Testis (tissue), 2 donors: ENCODE measurements at regions not wholly inside any gene's neighbourhood (a gene's known extent, or its start where the extent isn't known, plus 50 kb on each side); places are given as distances from the start of the nearest gene placed in this dataset.
"Not testable (repeated sequence)": the region's sequence is repeated elsewhere in the genome, so short reads cannot be mapped to it uniquely, and the experiment has no call there.

Experiments
- DNase-seq: peaks from one replicate; pipeline ENCODE4 v3.0.0-alpha.2; 2019
- H3K27ac ChIP-seq, 2 donors: fragments of 200-600 bp; sonication (generic); one replicate each; pipeline ENCODE4 v1.5.1; 2019
- H3K27me3 ChIP-seq: fragments of 200-600 bp; sonication (generic); one replicate; pipeline ENCODE4 v1.5.1; 2019
- H3K36me3 ChIP-seq: fragments of 200-600 bp; sonication (generic); one replicate; pipeline ENCODE4 v1.5.1; 2017; ENCODE audit warnings: low read depth; ENCODE audit errors: missing control alignments
- H3K4me1 ChIP-seq: fragments of 200-600 bp; sonication (generic); one replicate; pipeline ENCODE4 v1.5.1; 2019
- H3K4me3 ChIP-seq, 2 donors: fragments of 200-600 bp; sonication (generic); one replicate each; pipeline ENCODE4 v1.5.1; 2017 to 2019
- H3K9me3 ChIP-seq: fragments of 200-600 bp; sonication (generic); one replicate; pipeline ENCODE4 v1.5.1; 2017
- CTCF ChIP-seq, 3 experiments: fragments of 450-650 bp in 2 of 3; fragments of 200-600 bp in 1 of 3; sonication (generic) in 1 of 3; IDR thresholded peaks; one replicate each; pipeline ENCODE4 v1.5.1; 2016 to 2019; ENCODE audit warnings: antibody characterized with exemption in 3 of 3, mild to moderate bottlenecking in 2 of 3, moderate library complexity in 1 of 3
- WGBS, 2 donors: methylation state at CpG; one replicate each; pipeline ENCODE4 v1.1.5; 2018; 5-methylcytosine and 5-hydroxymethylcytosine counted together
- intact Hi-C: fragments of 100-400 bp; cut with DNase I; formaldehyde crosslinking; loops from one replicate; pipeline ENCODE4 v1.15.1; 2023; ENCODE audit warnings: low total_unique reads

GRCh38 chr13:52565324-52565723 lies 76.9 kb upstream of the HNRNPA1L2 start:
- DNase-seq, intact Hi-C loops, H3K9me3 ChIP-seq, H3K4me1 ChIP-seq, H3K27me3 ChIP-seq, H3K27ac ChIP-seq, H3K4me3 ChIP-seq, H3K36me3 ChIP-seq: not testable (repeated sequence)
- 86 to 89% methylated on average over 4 of the region's 4 CpGs for WGBS, 2 donors

- H3K4me1 ChIP-seq, H3K27me3 ChIP-seq, H3K36me3 ChIP-seq, H3K27ac ChIP-seq, H3K4me3 ChIP-seq, H3K9me3 ChIP-seq, intact Hi-C loops: not testable (repeated sequence)
- DNase-seq = peak; percentile 80
- WGBS, 2 donors = 17 to 40% methylated on average over 2 to 5 of the region's 9 CpGs
- peak in 2 of 3 experiments; percentile 25 to 46 for TF ChIP-seq CTCF (IDR thresholded peaks at IDR 0.05)
Measured at GRCh38 chr13:52569904-52570602, 72.2 kb upstream of the HNRNPA1L2 start.

- DNase-seq, H3K36me3 ChIP-seq, H3K9me3 ChIP-seq, H3K4me1 ChIP-seq, intact Hi-C loops, H3K27me3 ChIP-seq, H3K27ac ChIP-seq, H3K4me3 ChIP-seq: not testable (repeated sequence)
- WGBS, 2 donors = 77% methylated on average over 3 of the region's 3 CpGs
Measured at GRCh38 chr13:52571163-52571562, 71.1 kb upstream of the HNRNPA1L2 start.

GRCh38 chr13:52582962-52583361 lies 59.3 kb upstream of the HNRNPA1L2 start:
- DNase-seq, H3K9me3 ChIP-seq, H3K36me3 ChIP-seq, H3K27ac ChIP-seq, intact Hi-C loops, H3K4me3 ChIP-seq, H3K27me3 ChIP-seq, H3K4me1 ChIP-seq: not testable (repeated sequence)
- WGBS, 2 donors = 69 to 75% methylated on average over 2 of the region's 2 CpGs
